HG03378 (cell line): ENCODE measurements at regions not wholly inside any gene's neighbourhood (a gene's known extent, or its start where the extent isn't known, plus 50 kb on each side); places are given as distances from the start of the nearest gene placed in this dataset.
"Not testable (repeated sequence)": the region's sequence is repeated elsewhere in the genome, so short reads cannot be mapped to it uniquely, and the experiment has no call there.

Experiments used
- ATAC-seq: cut with Tn5 transposase; IDR thresholded peaks from one replicate; pipeline ENCODE4 v1.9.1; 2021; ENCODE audit warnings: mild to moderate bottlenecking, moderate library complexity; ENCODE audit not compliant: unreplicated experiment

DNA sequence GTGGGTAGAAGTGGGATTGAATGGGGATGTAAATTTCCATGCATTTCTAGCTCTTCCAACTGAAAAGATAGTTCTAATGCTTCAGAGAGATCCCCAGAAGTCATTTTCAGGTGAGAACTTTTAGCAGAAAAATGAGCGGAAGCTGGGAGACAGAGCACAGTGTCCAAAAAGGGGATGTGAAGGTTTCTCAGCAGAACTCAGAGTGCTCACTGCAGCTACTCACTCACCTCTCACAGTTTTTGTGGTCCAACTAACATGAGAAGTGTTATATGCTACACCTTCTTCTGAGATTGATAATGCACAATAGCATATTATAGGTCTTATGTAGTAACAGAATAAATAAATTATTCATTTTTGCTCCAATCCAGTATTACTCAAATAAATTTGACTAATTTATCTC is 519.2 kb upstream of the HS3ST5 start:
- ATAC-seq = no peak

DNA sequence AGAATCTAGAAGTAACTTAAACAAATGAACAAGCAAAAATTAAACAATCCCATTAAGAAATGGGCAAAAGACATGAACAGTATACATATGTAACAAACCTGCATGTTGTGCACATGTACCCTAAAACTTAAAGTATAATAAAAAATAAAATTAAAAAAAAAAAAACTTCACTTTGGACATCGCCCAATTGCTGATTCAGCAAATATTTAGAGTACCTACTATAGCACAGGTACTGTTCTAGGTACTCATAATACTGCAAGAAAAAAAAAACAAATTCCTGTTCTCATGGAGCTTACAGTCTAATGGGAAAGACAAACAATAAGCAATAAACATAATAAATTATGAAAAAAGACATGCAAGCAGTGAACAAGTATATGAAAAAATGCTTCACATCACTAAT is 501.5 kb upstream of the HS3ST5 start:
- ATAC-seq = no peak

DNA sequence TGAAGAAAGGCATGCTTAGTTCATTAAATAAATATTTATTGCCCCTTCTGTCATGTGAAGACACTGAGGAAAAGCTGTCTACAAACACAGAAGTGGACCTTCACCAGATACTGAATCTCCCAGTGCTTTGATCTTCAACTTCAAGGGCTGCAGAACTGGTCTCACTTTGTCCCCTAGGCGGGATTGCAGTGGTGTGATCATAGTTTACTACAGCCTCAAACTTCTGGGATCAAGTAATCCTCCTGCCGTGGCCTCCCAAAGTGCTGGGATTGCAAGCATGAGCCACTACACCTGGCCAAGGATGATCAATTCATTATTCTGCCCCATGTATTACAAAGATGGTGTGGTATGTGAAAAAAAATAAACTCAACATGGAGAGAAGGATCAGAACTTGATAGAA is 496.2 kb upstream of the HS3ST5 start:
- no peak for ATAC-seq

DNA sequence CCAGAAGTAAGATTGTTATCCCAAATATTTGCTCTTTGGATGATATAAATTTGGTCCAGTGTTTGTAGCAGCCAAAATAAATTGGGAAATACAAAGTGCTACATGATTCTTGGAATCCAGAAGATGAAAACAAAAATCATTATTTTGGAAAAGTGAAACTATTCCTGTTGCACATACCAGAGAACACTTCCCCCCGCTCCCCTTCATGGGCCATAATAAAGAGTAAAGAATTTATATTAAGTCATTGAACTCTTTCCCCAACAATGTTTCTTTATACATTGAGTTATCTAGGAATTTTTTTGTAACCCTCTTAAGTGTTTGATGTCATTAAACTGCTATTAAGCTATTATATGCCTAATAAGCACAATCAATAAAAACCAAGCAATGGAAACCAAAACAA is 490.4 kb upstream of the HS3ST5 start:
- ATAC-seq = no peak

DNA sequence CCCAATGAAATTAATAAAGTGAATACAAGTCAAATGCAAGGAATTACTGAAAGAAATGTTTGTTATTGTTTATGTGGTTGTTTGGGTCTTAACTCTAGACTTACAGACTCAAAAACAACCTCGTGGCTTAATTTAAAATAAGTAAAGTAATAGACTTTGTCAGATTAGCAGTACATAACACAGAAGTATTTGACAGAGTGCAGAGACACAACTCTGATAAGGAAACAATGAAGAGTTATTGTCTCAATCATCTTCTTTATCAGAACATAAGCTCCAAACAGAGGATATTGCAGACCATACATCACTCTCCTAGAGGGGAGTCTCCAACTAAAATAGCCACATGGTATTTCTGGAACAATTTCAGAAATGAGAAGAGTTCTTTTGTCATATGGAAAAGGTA is 487.7 kb upstream of the HS3ST5 start:
- no peak for ATAC-seq

DNA sequence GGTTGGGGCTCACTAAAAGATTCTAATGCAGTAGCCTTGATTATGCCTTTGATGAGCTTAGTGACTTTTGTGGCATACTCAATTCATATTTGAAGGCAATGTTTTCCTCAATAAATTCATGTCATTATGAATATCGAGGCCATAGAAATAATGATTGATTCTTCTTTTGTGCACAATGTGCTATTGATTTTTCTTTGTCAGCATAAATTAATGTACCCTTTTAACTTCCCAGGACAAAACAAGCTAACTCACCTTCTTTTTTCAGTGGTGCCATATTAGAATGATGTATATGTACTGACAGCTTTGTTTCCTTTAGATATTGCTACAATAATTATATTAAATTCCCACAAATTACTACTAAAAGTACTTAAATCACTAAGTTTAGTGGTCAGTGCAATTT is 484.3 kb upstream of the HS3ST5 start:
- no peak for ATAC-seq

DNA sequence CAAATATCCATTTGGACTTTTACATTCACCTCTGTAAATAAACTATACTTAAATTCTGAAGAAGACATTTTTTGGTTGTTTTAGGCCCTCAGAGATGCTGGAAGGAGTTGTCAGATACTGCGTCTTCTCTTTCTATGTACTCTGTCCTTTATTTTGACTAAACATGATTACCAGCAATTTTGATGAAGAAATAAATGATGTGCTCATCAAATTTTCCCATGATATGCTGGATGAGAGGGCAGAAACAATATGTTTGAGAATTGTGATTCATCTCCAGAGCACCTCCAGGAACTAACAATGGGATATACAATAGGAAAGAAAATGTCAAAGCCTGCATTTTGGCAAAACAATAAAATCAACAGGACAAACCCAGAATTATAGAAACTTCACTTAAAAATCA is 481.6 kb upstream of the HS3ST5 start:
- ATAC-seq = no peak

DNA sequence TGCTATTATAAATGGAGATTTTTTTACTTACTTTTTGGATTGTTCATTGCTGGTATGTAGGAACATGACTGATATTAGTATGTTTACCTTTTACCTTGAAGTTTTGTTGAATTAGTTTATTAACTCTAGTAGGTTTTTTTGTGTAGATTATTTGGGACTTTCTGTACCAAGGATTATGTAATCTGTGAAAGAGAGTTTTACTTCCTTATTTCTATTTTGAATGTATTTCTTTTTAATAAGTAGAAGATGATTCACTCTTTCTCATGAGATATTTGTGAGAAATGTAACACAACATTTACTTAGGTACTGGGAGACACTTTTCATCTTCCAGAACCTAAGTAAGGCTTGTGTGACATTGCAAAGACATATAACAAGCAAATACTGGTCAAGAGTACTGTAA is 473.9 kb upstream of the HS3ST5 start:
- peak; percentile 48 for ATAC-seq

DNA sequence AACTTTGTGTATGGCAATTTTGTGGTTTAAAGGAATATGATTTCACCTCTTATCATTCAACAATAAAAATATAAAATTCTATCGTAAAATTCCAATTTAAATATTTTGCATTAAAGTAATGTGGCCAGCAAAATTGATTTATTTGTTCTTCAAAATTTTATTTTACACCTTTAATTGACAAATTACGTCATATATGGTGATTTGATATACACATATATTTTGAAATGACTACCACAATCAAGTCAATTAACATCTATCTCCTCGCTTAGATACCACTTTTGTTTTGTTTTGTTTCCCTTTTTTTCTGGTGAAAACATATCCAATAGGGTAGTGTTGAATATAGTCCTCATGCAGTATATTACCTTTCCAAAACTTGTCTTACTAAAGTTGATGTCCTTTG is 467.6 kb upstream of the HS3ST5 start:
- ATAC-seq = no peak

DNA sequence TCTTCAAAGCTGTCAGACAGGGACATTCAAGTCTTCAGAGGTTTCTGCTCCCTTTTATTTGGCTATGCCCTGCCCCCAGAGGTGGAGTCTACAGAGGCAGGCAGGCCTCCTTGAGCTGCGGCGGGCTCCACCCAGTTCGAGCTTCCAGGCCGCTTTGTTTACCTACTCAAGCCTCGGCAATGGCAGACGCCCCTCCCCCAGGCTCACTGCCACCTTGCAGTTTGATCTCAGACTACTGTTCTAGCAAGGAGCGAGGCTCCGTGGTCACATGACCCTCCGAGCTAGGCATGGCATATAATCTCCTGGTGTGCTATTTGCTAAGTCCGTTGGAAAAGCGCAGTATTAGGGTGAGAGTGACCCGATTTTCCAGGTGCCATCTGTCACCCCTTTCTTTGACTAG is 462.6 kb upstream of the HS3ST5 start:
- not testable (repeated sequence) for ATAC-seq

DNA sequence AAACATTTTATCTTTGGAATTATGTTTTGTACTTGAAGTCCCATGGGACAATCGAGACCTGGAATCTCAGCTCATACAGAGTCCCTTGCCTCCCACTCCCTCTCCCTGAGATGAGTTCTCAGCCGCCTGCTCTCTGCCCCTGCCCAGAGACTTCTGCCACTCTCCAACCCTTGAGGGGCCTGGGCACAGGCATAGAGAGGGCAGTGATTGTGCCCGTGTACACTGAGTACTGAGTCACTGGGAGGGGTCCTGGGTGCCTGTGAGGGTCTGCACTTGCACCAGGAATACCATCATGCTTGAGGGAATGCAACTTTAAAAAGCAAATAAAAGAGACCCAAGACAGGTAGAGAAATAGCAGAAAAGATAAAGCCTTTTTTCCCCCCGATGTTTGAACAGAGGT is 453.8 kb upstream of the HS3ST5 start:
- ATAC-seq = no peak

DNA sequence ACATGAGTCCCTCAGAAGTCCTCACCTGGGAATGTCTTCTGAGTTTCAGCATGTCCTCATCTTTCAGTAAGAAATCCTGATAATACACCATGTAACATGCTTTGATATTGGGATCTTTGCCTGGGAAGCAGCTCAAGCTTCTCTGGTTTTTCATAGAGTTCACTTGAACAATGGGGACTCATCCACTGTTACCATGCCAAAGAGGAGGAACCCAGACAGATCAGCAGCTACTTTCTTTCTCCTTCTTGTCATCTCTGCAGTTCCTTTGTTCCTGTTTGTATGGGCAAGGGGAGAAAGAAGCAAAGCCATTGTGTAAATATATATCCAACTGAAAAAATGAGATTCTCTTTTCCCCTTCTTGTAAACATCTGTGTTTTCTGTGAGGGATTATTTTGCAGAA is 450.6 kb upstream of the HS3ST5 start:
- ATAC-seq = no peak

DNA sequence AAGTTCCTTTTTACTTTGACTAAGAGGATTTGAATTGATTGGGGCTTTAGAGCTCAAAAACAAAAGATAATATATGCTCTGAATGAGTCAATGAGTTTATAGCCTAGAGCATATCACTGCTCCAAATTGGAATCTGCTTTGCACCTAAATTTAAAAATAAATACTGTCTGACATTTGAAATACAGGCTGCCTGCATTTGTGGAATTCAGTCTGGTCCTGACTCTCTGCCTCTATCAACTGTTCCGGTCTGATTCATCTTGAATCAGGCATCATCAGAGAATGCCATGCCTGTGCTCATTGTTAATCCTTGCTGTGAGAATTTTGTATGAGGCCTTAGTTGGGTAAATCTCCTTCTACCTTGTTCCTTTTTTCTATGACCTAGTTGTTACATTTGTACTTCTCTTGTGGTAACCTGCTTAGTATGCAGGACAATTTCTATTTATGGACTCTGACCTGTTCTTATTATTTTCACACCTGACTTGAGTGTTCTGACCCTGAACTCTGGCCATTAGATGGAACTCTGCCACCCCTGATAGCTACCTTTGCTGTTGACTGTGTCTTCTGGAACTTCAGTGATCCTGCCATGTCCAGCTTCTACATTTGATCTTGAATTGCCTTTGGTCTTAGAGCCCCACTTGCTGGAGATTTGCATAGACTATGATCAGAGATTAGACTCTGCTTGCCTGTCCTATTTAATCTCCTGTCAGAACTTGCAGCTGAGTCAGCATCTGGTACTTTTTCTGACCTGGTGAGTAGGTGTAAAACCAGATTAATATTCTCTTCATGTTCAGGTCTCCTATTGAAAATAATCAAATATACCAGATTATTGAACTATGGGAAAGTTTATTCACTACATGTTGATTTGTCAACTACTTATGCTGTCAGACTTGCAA is 442.7 kb upstream of the HS3ST5 start:
- ATAC-seq = no peak

DNA sequence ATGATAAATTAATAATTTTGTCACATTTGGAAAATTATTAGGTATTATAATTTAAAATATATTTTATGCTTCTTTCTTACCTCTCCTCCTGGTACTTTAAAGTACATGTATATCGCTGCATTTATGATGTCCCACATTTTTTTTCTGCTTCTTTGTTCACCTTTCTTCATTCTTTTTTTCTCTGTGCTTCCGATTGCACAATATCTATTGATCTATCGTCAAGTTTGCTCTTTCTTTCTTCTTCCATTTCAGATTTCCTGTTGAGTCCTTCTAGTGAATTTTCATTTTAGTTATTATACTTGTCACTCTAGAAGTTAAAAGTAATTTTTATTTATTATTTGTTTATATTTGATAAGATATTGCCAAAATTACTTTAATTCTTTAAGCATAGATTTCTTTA is 441.0 kb upstream of the HS3ST5 start:
- ATAC-seq = no peak

DNA sequence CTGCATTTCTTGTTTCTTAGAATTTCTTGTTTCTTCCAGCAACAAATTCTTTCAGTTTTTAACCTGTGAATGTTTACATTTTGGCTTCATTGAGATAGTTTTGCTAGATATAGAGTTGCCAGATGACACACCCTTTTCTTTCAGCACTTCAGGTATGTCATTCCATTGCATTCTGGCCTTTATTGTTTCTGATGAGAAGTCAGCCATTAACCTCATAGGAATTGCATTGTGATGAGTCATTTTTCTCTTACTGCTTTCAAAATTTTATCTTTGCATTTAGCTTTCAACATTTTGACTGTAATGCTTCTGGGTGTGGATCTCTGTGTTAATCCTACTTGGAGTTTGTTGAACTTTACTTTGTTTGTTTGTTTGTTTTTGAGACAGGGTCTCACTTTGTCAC is 440.3 kb upstream of the HS3ST5 start:
- ATAC-seq = no peak

DNA sequence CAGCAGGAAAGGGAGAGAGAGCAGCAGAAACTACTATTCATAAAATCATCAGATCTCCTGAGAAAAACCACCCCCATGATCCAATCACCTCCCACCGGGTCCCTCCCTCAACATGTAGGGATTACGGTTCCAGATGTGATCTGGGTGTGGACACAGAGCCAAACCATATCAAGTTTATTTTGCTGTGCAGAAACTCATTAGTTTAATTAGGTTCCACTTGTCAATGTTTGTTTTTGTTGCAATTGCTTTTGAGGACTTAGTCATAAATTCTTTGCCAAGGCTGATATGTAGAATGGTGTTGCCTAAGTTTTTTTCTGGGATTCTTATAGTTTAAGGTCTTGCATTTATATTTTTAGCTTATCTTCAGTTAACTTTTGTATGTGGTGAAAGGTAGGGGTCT is 422.0 kb upstream of the HS3ST5 start:
- ATAC-seq = no peak

DNA sequence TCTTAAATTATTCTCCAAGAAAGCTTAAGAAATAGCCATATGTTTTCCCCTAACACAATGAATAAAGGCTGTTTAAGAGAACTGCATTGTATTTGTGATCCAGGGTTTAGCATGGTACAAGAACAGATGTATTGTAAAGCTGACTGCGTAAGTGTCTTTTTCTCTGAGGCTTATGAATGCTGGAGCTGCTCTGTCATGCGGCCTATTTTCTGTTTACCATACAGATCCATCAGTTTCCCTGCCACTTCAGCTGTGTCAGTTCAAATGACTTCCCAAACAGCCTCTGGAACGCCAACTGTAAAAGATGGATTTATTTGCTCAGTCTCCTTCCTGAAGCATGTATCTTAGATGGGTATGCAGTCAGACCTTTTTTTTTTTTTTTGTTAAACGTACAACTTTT is 419.3 kb upstream of the HS3ST5 start:
- ATAC-seq = no peak

DNA sequence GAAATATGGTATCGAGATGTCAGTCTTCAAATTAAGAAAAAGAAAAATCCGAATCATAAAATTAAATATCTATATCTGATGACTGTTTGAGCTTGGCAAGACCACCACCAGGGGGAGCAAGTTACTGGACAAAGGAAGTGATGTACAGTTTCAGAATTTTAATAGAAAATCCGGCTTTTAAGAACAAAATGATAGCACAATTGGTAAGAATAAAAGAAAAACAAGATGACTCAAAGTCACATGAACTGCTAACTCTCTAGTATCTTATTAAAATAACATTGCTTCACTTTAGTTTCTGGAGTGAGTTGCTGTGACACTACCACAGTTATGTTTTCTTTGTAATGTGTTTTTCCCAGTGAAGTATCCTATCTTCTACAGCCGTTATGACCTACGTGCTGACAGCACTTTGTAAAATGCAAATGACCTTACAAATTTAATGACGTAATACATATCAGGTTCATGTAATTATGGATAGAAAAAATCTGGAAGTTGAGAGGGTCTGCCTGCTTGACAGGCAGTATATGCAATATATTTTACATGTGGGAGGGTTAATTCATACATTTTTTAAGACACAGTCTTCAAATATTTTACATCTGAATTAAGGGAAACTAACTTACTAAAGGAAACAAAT is 405.3 kb upstream of the HS3ST5 start:
- ATAC-seq = no peak

DNA sequence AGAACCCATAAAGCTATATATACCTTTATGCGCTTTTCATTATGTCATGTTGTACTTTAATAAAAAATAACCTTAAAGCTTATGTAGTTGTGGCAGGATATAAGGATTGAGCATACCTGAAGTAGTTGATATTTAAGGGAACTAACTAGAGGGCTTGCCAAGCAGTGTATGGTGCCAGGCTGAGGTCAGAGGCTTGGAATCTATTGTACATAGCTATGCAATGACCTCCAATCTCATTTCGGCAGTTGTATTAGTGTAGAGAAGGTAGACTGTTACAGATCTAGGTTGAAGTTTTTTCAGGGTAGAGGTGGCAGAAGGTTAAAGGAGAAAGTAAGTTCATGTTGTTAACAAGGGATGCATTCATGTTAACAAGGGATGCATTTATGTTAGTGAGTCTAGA is 397.7 kb upstream of the HS3ST5 start:
- ATAC-seq = no peak

DNA sequence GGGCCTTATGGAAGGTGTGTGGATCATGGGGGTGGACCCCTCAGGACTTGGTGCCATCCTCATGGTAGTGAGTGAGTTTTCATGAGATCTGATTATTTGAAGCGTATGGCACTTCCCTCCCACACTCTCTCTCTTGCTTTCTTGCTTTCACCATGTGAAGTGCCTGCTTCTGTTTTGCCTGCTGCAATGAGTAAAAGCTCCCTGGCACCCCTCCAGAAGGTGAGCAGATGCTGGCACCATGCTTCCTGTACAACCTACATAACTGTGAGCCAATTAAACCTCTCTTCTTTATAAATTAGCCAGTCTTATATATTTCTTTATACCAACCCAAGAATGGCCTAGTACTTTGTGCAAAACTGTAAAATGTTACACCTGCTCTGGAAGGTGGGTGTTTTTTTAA is 396.8 kb upstream of the HS3ST5 start:
- ATAC-seq = no peak

DNA sequence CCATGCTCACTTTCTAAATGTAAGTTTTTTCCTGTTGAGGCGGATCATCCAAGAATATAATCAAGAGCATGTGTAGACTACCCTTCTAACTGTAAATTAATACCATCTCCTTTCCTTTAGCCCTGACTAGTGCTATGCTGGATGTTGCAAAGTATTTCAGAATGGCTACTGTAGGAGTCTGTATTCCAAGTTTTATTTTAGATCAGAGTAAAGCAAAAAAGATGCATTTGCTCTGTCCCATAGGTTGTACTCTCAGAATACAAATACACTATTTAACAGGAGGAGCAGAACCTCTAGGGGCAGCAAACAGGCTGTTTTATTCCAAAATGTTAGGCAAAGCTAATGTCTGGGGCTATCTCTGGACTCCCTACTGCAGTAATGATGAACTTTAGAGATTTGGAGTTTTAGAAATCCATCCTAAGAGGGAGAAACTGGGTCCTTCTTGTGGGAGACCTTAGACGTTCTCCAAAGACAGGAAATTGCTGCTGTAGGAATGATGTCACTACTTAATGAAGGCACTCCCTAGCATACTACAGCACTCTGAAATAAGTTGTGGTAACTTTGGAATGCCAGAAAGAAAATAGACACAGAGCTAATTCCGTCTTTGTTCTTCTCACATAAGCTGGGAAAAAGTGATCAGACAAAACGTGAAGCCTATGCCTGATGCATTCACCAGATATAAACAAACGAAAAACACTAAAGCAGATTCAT is 392.4 kb upstream of the HS3ST5 start:
- ATAC-seq = no peak

DNA sequence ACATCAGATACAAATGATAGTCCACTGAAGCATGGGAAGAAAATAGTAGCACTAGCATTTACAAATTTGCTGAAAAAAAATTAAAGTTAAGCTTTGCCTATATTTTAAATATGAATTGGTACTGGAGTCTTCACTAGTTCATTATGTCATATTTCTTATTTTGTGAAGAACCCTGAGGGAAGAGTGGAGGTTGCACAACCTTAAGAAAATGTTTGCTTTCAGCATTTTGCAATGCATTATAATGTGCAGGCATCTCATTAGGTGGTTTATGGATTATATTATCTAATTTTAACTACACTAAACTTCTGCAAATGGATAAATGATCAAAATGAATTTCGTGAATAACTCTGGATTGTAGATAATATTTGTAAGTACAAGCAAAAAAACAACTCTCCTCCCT is 390.8 kb upstream of the HS3ST5 start:
- ATAC-seq = no peak
